Fibroblast of lung (primary cell): ENCODE measurements at regions not wholly inside any gene's neighbourhood (a gene's known extent, or its start where the extent isn't known, plus 50 kb on each side); places are given as distances from the start of the nearest gene placed in this dataset.

ENCODE experiments used
- DNase-seq, 2 donors: peaks; one replicate each; pipeline versions ENCODE4 v3.0.0 to v3.0.0-alpha.2; 2010; ENCODE audit warnings: low read depth in 2 of 2
- H2AFZ ChIP-seq: 2 replicates; pipeline ENCODE4 v1.5.1; 2012; ENCODE audit warnings: low read length, control low read depth, inconsistent platforms
- H3K27ac ChIP-seq: 2 replicates; pipeline ENCODE4 v1.5.1; 2011; ENCODE audit warnings: low read length, control low read depth; ENCODE audit not compliant: insufficient read depth
- H3K27me3 ChIP-seq: 2 replicates; pipeline ENCODE4 v1.5.1; 2011; ENCODE audit warnings: mild to moderate bottlenecking, low read length; ENCODE audit not compliant: control insufficient read depth, insufficient read depth
- H3K36me3 ChIP-seq: 2 replicates; pipeline ENCODE4 v1.5.1; 2011; ENCODE audit warnings: low read length; ENCODE audit not compliant: control insufficient read depth, insufficient read depth
- H3K4me1 ChIP-seq: 2 replicates; pipeline ENCODE4 v1.5.1; 2011; ENCODE audit warnings: low read length; ENCODE audit not compliant: control insufficient read depth, insufficient read depth; ENCODE audit errors: extremely low read depth
- H3K4me2 ChIP-seq: 2 replicates; pipeline ENCODE4 v1.5.1; 2011; ENCODE audit warnings: low read length, control low read depth; ENCODE audit not compliant: insufficient read depth; ENCODE audit errors: extremely low read depth
- H3K4me3 ChIP-seq, 4 experiments: fragments of 200-600 bp in 1 of 4; sonication (generic) in 1 of 4; replicated peaks in 1 of 4; 2 replicates each; pipeline ENCODE4 v1.5.1; 2011 to 2016; ENCODE audit warnings: low read length in 4 of 4, low read depth in 3 of 4, mild to moderate bottlenecking in 3 of 4, control low read depth in 2 of 4, inconsistent platforms in 1 of 4, mixed read lengths in 1 of 4; ENCODE audit not compliant: insufficient read depth in 1 of 4; ENCODE audit errors: control extremely low read depth in 1 of 4
- H3K79me2 ChIP-seq: 2 replicates; pipeline ENCODE4 v1.5.1; 2012; ENCODE audit warnings: mild to moderate bottlenecking, low read length, inconsistent platforms; ENCODE audit not compliant: control insufficient read depth, insufficient read depth
- H3K9ac ChIP-seq: 2 replicates; pipeline ENCODE4 v1.5.1; 2011; ENCODE audit warnings: mild to moderate bottlenecking, low read length, control low read depth; ENCODE audit not compliant: insufficient read depth
- H3K9me3 ChIP-seq: 2 replicates; pipeline ENCODE4 v1.5.1; 2012; ENCODE audit warnings: low read depth, low read length; ENCODE audit not compliant: control insufficient read depth, insufficient read depth
- H4K20me1 ChIP-seq: 2 replicates; pipeline ENCODE4 v1.5.1; 2011; ENCODE audit warnings: low read length; ENCODE audit not compliant: control insufficient read depth, insufficient read depth; ENCODE audit errors: extremely low read depth
- EZH2 ChIP-seq: IDR thresholded peaks from 2 replicates; pipeline ENCODE4 v1.5.1; 2012; ENCODE audit warnings: low read length, control low read depth, mild to moderate bottlenecking; ENCODE audit errors: missing control alignments
- TF ChIP-seq, protein P1 (sequence below), 2 donors: IDR thresholded peaks in 1 of 2; conservative IDR thresholded peaks in 1 of 2; 1 replicate in 1 of 2; 2 replicates in 1 of 2; pipeline ENCODE4 v1.5.1; 2011 to 2012; ENCODE audit warnings: low read length in 2 of 2, control low read depth in 1 of 2, inconsistent platforms in 1 of 2, low read depth in 1 of 2, mild to moderate bottlenecking in 1 of 2

GRCh38 chr16:13767215-13767614 is 152.7 kb upstream of the ERCC4 start:
- H3K4me1 ChIP-seq, result no peaks in the 10 kb centered on the region
- H2AFZ ChIP-seq, result no peak overlapping the region
- no peaks in the 10 kb centered on the region for H3K9me3 ChIP-seq
- no peak for TF ChIP-seq EZH2
- TF ChIP-seq, protein P1, sequence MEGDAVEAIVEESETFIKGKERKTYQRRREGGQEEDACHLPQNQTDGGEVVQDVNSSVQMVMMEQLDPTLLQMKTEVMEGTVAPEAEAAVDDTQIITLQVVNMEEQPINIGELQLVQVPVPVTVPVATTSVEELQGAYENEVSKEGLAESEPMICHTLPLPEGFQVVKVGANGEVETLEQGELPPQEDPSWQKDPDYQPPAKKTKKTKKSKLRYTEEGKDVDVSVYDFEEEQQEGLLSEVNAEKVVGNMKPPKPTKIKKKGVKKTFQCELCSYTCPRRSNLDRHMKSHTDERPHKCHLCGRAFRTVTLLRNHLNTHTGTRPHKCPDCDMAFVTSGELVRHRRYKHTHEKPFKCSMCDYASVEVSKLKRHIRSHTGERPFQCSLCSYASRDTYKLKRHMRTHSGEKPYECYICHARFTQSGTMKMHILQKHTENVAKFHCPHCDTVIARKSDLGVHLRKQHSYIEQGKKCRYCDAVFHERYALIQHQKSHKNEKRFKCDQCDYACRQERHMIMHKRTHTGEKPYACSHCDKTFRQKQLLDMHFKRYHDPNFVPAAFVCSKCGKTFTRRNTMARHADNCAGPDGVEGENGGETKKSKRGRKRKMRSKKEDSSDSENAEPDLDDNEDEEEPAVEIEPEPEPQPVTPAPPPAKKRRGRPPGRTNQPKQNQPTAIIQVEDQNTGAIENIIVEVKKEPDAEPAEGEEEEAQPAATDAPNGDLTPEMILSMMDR (conservative IDR thresholded peaks at IDR 0.05 in 1 of 2, IDR thresholded peaks at IDR 0.05 in 1 of 2; ENCODE audit: low read depth in 1 of 2, low read length in 2 of 2), result no peak
- H3K27ac ChIP-seq, result no peak overlapping the region
- H3K36me3 ChIP-seq, result no peaks in the 10 kb centered on the region
- H3K4me3 ChIP-seq, result no peak overlapping the region
- H3K9ac ChIP-seq, result no peak overlapping the region
- H3K79me2 ChIP-seq, result no peaks in the 10 kb centered on the region
- DNase-seq, result no peak
- H3K4me2 ChIP-seq, result no peak overlapping the region
- H3K27me3 ChIP-seq, result no peaks in the 10 kb centered on the region
- H4K20me1 ChIP-seq, result no peaks in the 10 kb centered on the region

DNA sequence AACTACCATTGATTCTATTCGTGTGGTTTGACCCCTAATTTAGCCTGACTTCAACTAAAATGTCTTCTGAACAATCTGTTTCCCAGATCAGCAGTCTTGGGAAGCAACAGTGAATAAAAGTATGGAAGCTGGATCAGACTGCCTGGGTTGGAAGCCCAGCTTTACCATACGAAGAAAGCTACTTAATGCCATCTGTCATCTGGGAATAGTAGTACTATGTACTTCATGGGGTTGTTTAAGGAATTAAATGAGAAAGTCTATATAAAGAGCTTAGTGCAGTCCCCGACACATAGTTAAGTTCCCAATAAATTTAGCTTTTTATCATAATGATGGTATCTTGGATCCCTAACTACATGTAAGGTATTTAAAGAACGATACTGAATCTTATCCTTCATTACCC is 151.5 kb upstream of the ERCC4 start:
- no peak overlapping the region for H3K4me2 ChIP-seq
- no peak overlapping the region for H3K4me3 ChIP-seq
- H3K9ac ChIP-seq, result no peak overlapping the region
- no peaks in the 10 kb centered on the region for H3K79me2 ChIP-seq
- no peaks in the 10 kb centered on the region for H3K27me3 ChIP-seq
- no peaks in the 10 kb centered on the region for H4K20me1 ChIP-seq
- H3K36me3 ChIP-seq, result no peaks in the 10 kb centered on the region
- no peak for DNase-seq
- H3K27ac ChIP-seq, result no peak overlapping the region
- TF ChIP-seq, protein P1 (conservative IDR thresholded peaks at IDR 0.05 in 1 of 2, IDR thresholded peaks at IDR 0.05 in 1 of 2; ENCODE audit: low read depth in 1 of 2, low read length in 2 of 2), result no peak
- TF ChIP-seq EZH2, result no peak
- H3K9me3 ChIP-seq, result no peaks in the 10 kb centered on the region
- no peak overlapping the region for H2AFZ ChIP-seq
- no peaks in the 10 kb centered on the region for H3K4me1 ChIP-seq

GRCh38 chr16:13770436-13770835 is 149.5 kb upstream of the ERCC4 start:
- no peaks in the 10 kb centered on the region for H3K4me1 ChIP-seq
- H3K4me2 ChIP-seq, result no peak overlapping the region
- H3K27ac ChIP-seq, result no peak overlapping the region
- DNase-seq, result no peak
- TF ChIP-seq, protein P1 (conservative IDR thresholded peaks at IDR 0.05 in 1 of 2, IDR thresholded peaks at IDR 0.05 in 1 of 2; ENCODE audit: low read depth in 1 of 2, low read length in 2 of 2), result no peak
- no peak for TF ChIP-seq EZH2
- no peaks in the 10 kb centered on the region for H3K79me2 ChIP-seq
- no peak overlapping the region for H3K4me3 ChIP-seq
- no peaks in the 10 kb centered on the region for H3K27me3 ChIP-seq
- no peaks in the 10 kb centered on the region for H3K9me3 ChIP-seq
- no peak overlapping the region for H3K9ac ChIP-seq
- H3K36me3 ChIP-seq, result no peaks in the 10 kb centered on the region
- no peaks in the 10 kb centered on the region for H4K20me1 ChIP-seq
- no peak overlapping the region for H2AFZ ChIP-seq
